T-cell (primary cell): ENCODE measurements at regions not wholly inside any gene's neighbourhood (a gene's known extent, or its start where the extent isn't known, plus 50 kb on each side); places are given as distances from the start of the nearest gene placed in this dataset.

Experiments
- ATAC-seq, 4 experiments: fragments of 200-7000 bp in 3 of 4; fragments of 150-1000 bp in 1 of 4; cut with Tn5 transposase; replicated peaks in 1 of 4; 1 replicate in 3 of 4; 2 replicates in 1 of 4; pipeline ENCODE4 v1.10.0; 2021; ENCODE audit warnings: moderate library complexity in 3 of 4, mild to moderate bottlenecking in 2 of 4, moderate number of reproducible peaks in 1 of 4
- CTCF ChIA-PET, 2 donors: fragments of 300-600 bp; sonication (Branson Sonifier 250); formaldehyde crosslinking; loops; one replicate each; lab custom pipeline; 2022; ENCODE audit warnings: antibody characterized with exemption in 2 of 2; lab: Charles Lee
- POLR2A ChIA-PET, 2 donors: fragments of 300-600 bp; sonication (Branson Sonifier 250); formaldehyde crosslinking; loops; one replicate each; lab custom pipeline; 2022; ENCODE audit warnings: antibody characterized with exemption in 2 of 2; lab: Charles Lee
- DNase-seq, 35 experiments: peaks; one replicate each; pipeline versions ENCODE4 v3.0.0 to v3.0.0-alpha.2; 2013 to 2023
- H3K27ac ChIP-seq: one replicate; pipeline ENCODE4 v1.5.1; 2013; ENCODE audit warnings: low read length
- H3K27me3 ChIP-seq, 2 experiments: replicated peaks in 1 of 2; 1 replicate in 1 of 2; 2 replicates in 1 of 2; pipeline versions ENCODE4 v1.6.1 to v1.7.0; 2013; ENCODE audit warnings: low read length in 1 of 2, mixed read lengths in 1 of 2; ENCODE audit not compliant: control insufficient read depth in 2 of 2, insufficient read depth in 2 of 2; ENCODE audit errors: extremely low read depth in 1 of 2
- H3K36me3 ChIP-seq, 2 donors: 1 replicate in 1 of 2; 2 replicates in 1 of 2; pipeline versions ENCODE4 v1.6.1 to v1.7.0; 2013; ENCODE audit warnings: low read length in 1 of 2; ENCODE audit not compliant: control insufficient read depth in 2 of 2, insufficient read depth in 1 of 2; ENCODE audit errors: extremely low read depth in 1 of 2
- H3K4me1 ChIP-seq, 2 experiments: 1 replicate in 1 of 2; 2 replicates in 1 of 2; pipeline versions ENCODE4 v1.6.1 to v1.7.0; 2013; ENCODE audit warnings: low read length in 2 of 2, mixed read lengths in 1 of 2; ENCODE audit not compliant: insufficient read depth in 2 of 2, control insufficient read depth in 1 of 2; ENCODE audit errors: extremely low read depth in 1 of 2
- H3K4me3 ChIP-seq, 2 donors: 1 replicate in 1 of 2; 2 replicates in 1 of 2; pipeline versions ENCODE4 v1.5.1 to v1.7.0; 2013; ENCODE audit warnings: mild to moderate bottlenecking in 2 of 2, low read length in 1 of 2, moderate library complexity in 1 of 2; ENCODE audit not compliant: control insufficient read depth in 1 of 2; ENCODE audit errors: extremely low read depth in 1 of 2
- H3K9me3 ChIP-seq: 2 replicates; pipeline ENCODE4 v1.7.0; 2013
- H3K27ac Mint-ChIP-seq, 2 donors: one replicate each; pipeline ENCODE4 v1.8.0; 2020 to 2021; ENCODE audit warnings: mild to moderate bottlenecking in 2 of 2, mixed read lengths in 2 of 2
- H3K27me3 Mint-ChIP-seq, 2 donors: one replicate each; pipeline ENCODE4 v1.8.0; 2021 to 2022; ENCODE audit warnings: mixed read lengths in 2 of 2
- H3K36me3 Mint-ChIP-seq: one replicate; pipeline ENCODE4 v1.8.0; 2021; ENCODE audit warnings: mixed read lengths
- H3K4me1 Mint-ChIP-seq, 3 donors: one replicate each; pipeline ENCODE4 v1.8.0; 2020 to 2022; ENCODE audit warnings: mixed read lengths in 3 of 3, mild to moderate bottlenecking in 1 of 3
- H3K4me3 Mint-ChIP-seq, 3 donors: one replicate each; pipeline ENCODE4 v1.8.0; 2020 to 2022; ENCODE audit warnings: mild to moderate bottlenecking in 3 of 3, mixed read lengths in 3 of 3, moderate library complexity in 3 of 3
- H3K9me3 Mint-ChIP-seq, 3 donors: one replicate each; pipeline ENCODE4 v1.8.0; 2020 to 2022; ENCODE audit warnings: mixed read lengths in 3 of 3
- WGBS: methylation state at CpG from one replicate; pipeline ENCODE4 v1.1.5; 2013; ENCODE audit warnings: missing lambda C conversion rate; ENCODE audit not compliant: insufficient coverage; 5-methylcytosine and 5-hydroxymethylcytosine counted together

- H3K4me3 ChIP-seq: no peak overlapping the region
- DNase-seq (no peak), ATAC-seq (no peak)
- H3K4me1 Mint-ChIP-seq: no peaks in the 10 kb centered on the region
- no peaks in the 10 kb centered on the region for H3K4me1 ChIP-seq
- ChIA-PET POLR2A (no interaction called here), CTCF (no interaction called here)
- no peaks in the 10 kb centered on the region for H3K36me3 ChIP-seq
- no peaks in the 10 kb centered on the region for H3K9me3 ChIP-seq
- H3K27ac Mint-ChIP-seq: no peak overlapping the region
- WGBS: 100% methylated on average over 1 of the region's 3 CpGs
- H3K27ac ChIP-seq: no peak overlapping the region
- no peaks in the 10 kb centered on the region for H3K27me3 ChIP-seq
- H3K4me3 Mint-ChIP-seq: no peak overlapping the region
- H3K9me3 Mint-ChIP-seq: peaks cover 0 to 7% (median 0%) of the 10 kb centered on the region in 3 donors
- H3K27me3 Mint-ChIP-seq: peaks cover 0 to 5% of the 10 kb centered on the region in 2 donors
- H3K36me3 Mint-ChIP-seq: no peaks in the 10 kb centered on the region
Observed at GRCh38 chr3:152054315-152054714, 180.9 kb downstream of the SUCNR1 start.

GRCh38 chr3:152056073-152056472 lies 182.6 kb downstream of the SUCNR1 start:
- H3K27me3 Mint-ChIP-seq: peaks cover 0 to 5% of the 10 kb centered on the region in 2 donors
- no peak overlapping the region for H3K4me3 ChIP-seq
- H3K9me3 Mint-ChIP-seq: peaks cover 0 to 7% (median 0%) of the 10 kb centered on the region in 3 donors
- POLR2A ChIA-PET: no interaction called here
- no peak overlapping the region for H3K27ac Mint-ChIP-seq
- no peak overlapping the region for H3K4me3 Mint-ChIP-seq
- 89% methylated on average over 3 of the region's 3 CpGs for WGBS
- no peaks in the 10 kb centered on the region for H3K4me1 ChIP-seq
- H3K36me3 ChIP-seq: no peaks in the 10 kb centered on the region
- H3K27ac ChIP-seq: no peak overlapping the region
- no peaks in the 10 kb centered on the region for H3K9me3 ChIP-seq
- CTCF ChIA-PET: no interaction called here
- ATAC-seq: no peak
- H3K4me1 Mint-ChIP-seq: no peaks in the 10 kb centered on the region
- no peak for DNase-seq
- H3K36me3 Mint-ChIP-seq: no peaks in the 10 kb centered on the region
- H3K27me3 ChIP-seq: no peaks in the 10 kb centered on the region

- CTCF ChIA-PET: no interaction called here
- H3K4me3 Mint-ChIP-seq: no peak overlapping the region
Observed at GRCh38 chr3:152056481-152056880, 183.0 kb downstream of the SUCNR1 start.

GRCh38 chr3:152056987-152057386 lies 183.5 kb downstream of the SUCNR1 start:
- H3K4me3 Mint-ChIP-seq: no peak overlapping the region
- H3K4me1 Mint-ChIP-seq: no peaks in the 10 kb centered on the region
- CTCF ChIA-PET: interaction anchor here in 1 of 2 donors (0.6 kb wide), 1 partner anchor 415 kb away, joined by 3 read pairs; no protein-coding TSS in a partner anchor

More at GRCh38 chr3:152056481-152056880, 183.0 kb downstream of the SUCNR1 start:
- H3K36me3 ChIP-seq: no peaks in the 10 kb centered on the region
- POLR2A ChIA-PET: no interaction called here
- no peaks in the 10 kb centered on the region for H3K9me3 ChIP-seq
- Mint-ChIP-seq H3K27me3 (peaks cover 0 to under 1% of the 10 kb centered on the region in 2 donors), H3K36me3 (no peaks in the 10 kb centered on the region), H3K4me1 (no peaks in the 10 kb centered on the region), H3K27ac (no peak overlapping the region), H3K9me3 (peaks cover 0 to 7% (median 0%) of the 10 kb centered on the region in 3 donors)
- no peak overlapping the region for H3K27ac ChIP-seq
- no peak overlapping the region for H3K4me3 ChIP-seq
- ATAC-seq: no peak
- no peak for DNase-seq
- no peaks in the 10 kb centered on the region for H3K4me1 ChIP-seq
- H3K27me3 ChIP-seq: no peaks in the 10 kb centered on the region

GRCh38 chr3:152058856-152059255 lies 185.4 kb downstream of the SUCNR1 start:
- no peaks in the 10 kb centered on the region for H3K36me3 ChIP-seq
- no peak overlapping the region for H3K27ac ChIP-seq
- H3K9me3 ChIP-seq: no peaks in the 10 kb centered on the region
- DNase-seq: no peak
- H3K27me3 Mint-ChIP-seq: no peaks in the 10 kb centered on the region
- CTCF ChIA-PET: no interaction called here
- no peaks in the 10 kb centered on the region for H3K36me3 Mint-ChIP-seq
- H3K27ac Mint-ChIP-seq: no peak overlapping the region
- no CpG with 5 or more reads among the region's 2 CpGs for WGBS
- H3K9me3 Mint-ChIP-seq: peaks cover 0 to 7% (median 0%) of the 10 kb centered on the region in 3 donors
- POLR2A ChIA-PET: no interaction called here
- no peak overlapping the region for H3K4me3 ChIP-seq
- H3K4me3 Mint-ChIP-seq: no peak overlapping the region
- H3K27me3 ChIP-seq: no peaks in the 10 kb centered on the region
- no peaks in the 10 kb centered on the region for H3K4me1 Mint-ChIP-seq
- no peaks in the 10 kb centered on the region for H3K4me1 ChIP-seq
- ATAC-seq: no peak

More at GRCh38 chr3:152056987-152057386, 183.5 kb downstream of the SUCNR1 start:
- no peaks in the 10 kb centered on the region for H3K27me3 ChIP-seq
- H3K4me1 ChIP-seq: no peaks in the 10 kb centered on the region
- Mint-ChIP-seq H3K27me3 (no peaks in the 10 kb centered on the region), H3K36me3 (no peaks in the 10 kb centered on the region), H3K27ac (no peak overlapping the region), H3K9me3 (peaks cover 0 to 7% (median 0%) of the 10 kb centered on the region in 3 donors)
- no peaks in the 10 kb centered on the region for H3K9me3 ChIP-seq
- H3K36me3 ChIP-seq: no peaks in the 10 kb centered on the region
- POLR2A ChIA-PET: no interaction called here
- H3K27ac ChIP-seq: no peak overlapping the region
- no CpG with 5 or more reads among the region's 3 CpGs for WGBS
- no peak for DNase-seq
- ATAC-seq: no peak
- no peak overlapping the region for H3K4me3 ChIP-seq

GRCh38 chr3:152060701-152061100 lies 187.3 kb downstream of the SUCNR1 start:
- H3K27me3 Mint-ChIP-seq: no peaks in the 10 kb centered on the region
- H3K4me1 Mint-ChIP-seq: no peaks in the 10 kb centered on the region
- no peaks in the 10 kb centered on the region for H3K36me3 ChIP-seq
- WGBS: no CpG with 5 or more reads among the region's 1 CpG
- DNase-seq (no peak), ATAC-seq (no peak)
- no peaks in the 10 kb centered on the region for H3K36me3 Mint-ChIP-seq
- H3K27me3 ChIP-seq: no peaks in the 10 kb centered on the region
- CTCF ChIA-PET: interaction anchor here in 1 of 2 donors (0.6 kb wide), 1 partner anchor 385 kb away, joined by 3 read pairs; no protein-coding TSS in a partner anchor
- H3K9me3 Mint-ChIP-seq: peaks cover 0 to 7% (median 0%) of the 10 kb centered on the region in 3 donors
- no peak overlapping the region for H3K27ac Mint-ChIP-seq
- POLR2A ChIA-PET: no interaction called here
- no peak overlapping the region for H3K4me3 Mint-ChIP-seq
- no peak overlapping the region for H3K27ac ChIP-seq
- no peak overlapping the region for H3K4me3 ChIP-seq
- no peaks in the 10 kb centered on the region for H3K4me1 ChIP-seq
- no peaks in the 10 kb centered on the region for H3K9me3 ChIP-seq

- no CpG with 5 or more reads among the region's 1 CpG for WGBS
- POLR2A ChIA-PET: no interaction called here
- DNase-seq (no peak), ATAC-seq (no peak)
- peaks cover 0 to 7% (median 0%) of the 10 kb centered on the region in 3 donors for H3K9me3 Mint-ChIP-seq
- no peaks in the 10 kb centered on the region for H3K4me1 Mint-ChIP-seq
- H3K27ac Mint-ChIP-seq: no peak overlapping the region
- Histone ChIP-seq H3K4me3 (no peak overlapping the region), H3K4me1 (no peaks in the 10 kb centered on the region), H3K9me3 (no peaks in the 10 kb centered on the region), H3K36me3 (no peaks in the 10 kb centered on the region), H3K27me3 (no peaks in the 10 kb centered on the region), H3K27ac (no peak overlapping the region)
- CTCF ChIA-PET: interaction anchor here in 1 of 2 donors (0.6 kb wide), 2 partner anchors 385 to 475 kb away, joined by 3 read pairs; no protein-coding TSS in a partner anchor
- H3K27me3 Mint-ChIP-seq: no peaks in the 10 kb centered on the region
- no peak overlapping the region for H3K4me3 Mint-ChIP-seq
- no peaks in the 10 kb centered on the region for H3K36me3 Mint-ChIP-seq
Observed at GRCh38 chr3:152061296-152061695, 187.9 kb downstream of the SUCNR1 start.
